ENCODE measurements at regions not wholly inside any gene's neighbourhood (a gene's known extent, or its start where the extent isn't known, plus 50 kb on each side); places are given as distances from the start of the nearest gene placed in this dataset.

DNA sequence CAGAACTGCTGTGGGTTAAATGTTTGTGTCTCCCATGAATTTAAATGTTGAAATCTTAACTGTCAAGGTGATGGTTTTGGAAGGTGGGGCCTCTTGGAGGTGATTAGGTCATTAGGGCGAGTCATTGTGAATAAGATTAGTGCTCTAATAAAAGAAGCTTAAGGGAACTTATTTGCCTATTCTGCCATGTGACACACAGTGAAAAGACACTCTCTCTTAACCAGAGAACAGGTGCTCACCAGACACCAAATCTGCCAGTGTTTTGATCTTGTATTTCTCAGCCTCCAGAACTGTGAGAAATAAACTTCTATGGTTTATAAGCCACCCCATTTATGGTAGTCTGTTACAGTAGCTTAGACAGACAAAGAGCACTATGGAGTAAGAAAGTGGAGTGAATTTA lies 117.9 kb upstream of the SV2C start:
- TF ChIP-seq CTCF (conservative IDR thresholded peaks at IDR 0.05; ENCODE audit: low read depth in 2 of 2): no peak
- TF ChIP-seq REST (IDR thresholded peaks at IDR 0.05; ENCODE audit: unreplicated experiment): no peak
- no peak for TF ChIP-seq EZH2 (IDR thresholded peaks at IDR 0.05; ENCODE audit: low read depth, unreplicated experiment)
- no peak for TF ChIP-seq POLR2AphosphoS5 (IDR thresholded peaks at IDR 0.05; ENCODE audit: low read depth)
- no peak for TF ChIP-seq EZH2phosphoT487 (IDR thresholded peaks at IDR 0.05; ENCODE audit: unreplicated experiment)
- TF ChIP-seq STAT1 (IDR thresholded peaks at IDR 0.05; ENCODE audit: unreplicated experiment): no peak
- TF ChIP-seq JUNB (IDR thresholded peaks at IDR 0.05; ENCODE audit: unreplicated experiment): no peak
- no peak for TF ChIP-seq ZNF462 (CRISPR knock-in tag; IDR thresholded peaks at IDR 0.05)
- no peak for TF ChIP-seq ZNF114 (CRISPR knock-in tag; IDR thresholded peaks at IDR 0.05)
- TF ChIP-seq, protein P1, sequence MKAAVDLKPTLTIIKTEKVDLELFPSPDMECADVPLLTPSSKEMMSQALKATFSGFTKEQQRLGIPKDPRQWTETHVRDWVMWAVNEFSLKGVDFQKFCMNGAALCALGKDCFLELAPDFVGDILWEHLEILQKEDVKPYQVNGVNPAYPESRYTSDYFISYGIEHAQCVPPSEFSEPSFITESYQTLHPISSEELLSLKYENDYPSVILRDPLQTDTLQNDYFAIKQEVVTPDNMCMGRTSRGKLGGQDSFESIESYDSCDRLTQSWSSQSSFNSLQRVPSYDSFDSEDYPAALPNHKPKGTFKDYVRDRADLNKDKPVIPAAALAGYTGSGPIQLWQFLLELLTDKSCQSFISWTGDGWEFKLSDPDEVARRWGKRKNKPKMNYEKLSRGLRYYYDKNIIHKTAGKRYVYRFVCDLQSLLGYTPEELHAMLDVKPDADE (IDR thresholded peaks at IDR 0.05): no peak
